Nephron (organoid): ENCODE measurements at regions not wholly inside any gene's neighbourhood (a gene's known extent, or its start where the extent isn't known, plus 50 kb on each side); places are given as distances from the start of the nearest gene placed in this dataset.
"Not testable (repeated sequence)": the region's sequence is repeated elsewhere in the genome, so short reads cannot be mapped to it uniquely, and the experiment has no call there.

ENCODE experiments used
- H3K27ac Mint-ChIP-seq, 3 experiments: 2 replicates each; pipeline ENCODE4 v1.8.0; 2020; ENCODE audit warnings: mixed read lengths in 3 of 3, mild to moderate bottlenecking in 2 of 3, moderate library complexity in 1 of 3
- H3K27me3 Mint-ChIP-seq: 2 replicates; pipeline ENCODE4 v1.8.0; 2021; ENCODE audit warnings: low read depth, mild to moderate bottlenecking, moderate library complexity, mixed read lengths
- H3K36me3 Mint-ChIP-seq: 2 replicates; pipeline ENCODE4 v1.8.0; 2020; ENCODE audit warnings: low read depth, mixed read lengths
- H3K4me1 Mint-ChIP-seq: 2 replicates; pipeline ENCODE4 v1.8.0; 2020; ENCODE audit warnings: mixed read lengths
- H3K4me3 Mint-ChIP-seq, 3 experiments: 2 replicates each; pipeline ENCODE4 v1.8.0; 2020; ENCODE audit warnings: mild to moderate bottlenecking in 3 of 3, mixed read lengths in 3 of 3, moderate library complexity in 2 of 3
- H3K9me3 Mint-ChIP-seq: 2 replicates; pipeline ENCODE4 v1.8.0; 2020; ENCODE audit warnings: mixed read lengths
- CTCF ChIP-seq, 3 experiments: fragments of 200-600 bp; sonication (generic); IDR thresholded peaks; one replicate each; pipeline ENCODE4 v1.5.0; 2021; ENCODE audit warnings: antibody characterized with exemption in 3 of 3; ENCODE audit not compliant: unreplicated experiment in 3 of 3

- Mint-ChIP-seq H3K27ac (no peak overlapping the region), H3K4me3 (no peak overlapping the region), H3K27me3 (peaks cover 14% of the 10 kb centered on the region), H3K4me1 (no peaks in the 10 kb centered on the region), H3K36me3 (no peaks in the 10 kb centered on the region), H3K9me3 (no peaks in the 10 kb centered on the region)
- no peak for TF ChIP-seq CTCF (IDR thresholded peaks at IDR 0.05; ENCODE audit: unreplicated experiment in 3 of 3)
These were observed 154.3 kb upstream of the DTNBP1 start for GRCh38 chr6:15817100-15817499.

- no peaks in the 10 kb centered on the region for H3K36me3 Mint-ChIP-seq
- peaks cover 14% of the 10 kb centered on the region for H3K27me3 Mint-ChIP-seq
- H3K9me3 Mint-ChIP-seq: no peaks in the 10 kb centered on the region
- H3K4me3 Mint-ChIP-seq: no peak overlapping the region
- TF ChIP-seq CTCF (IDR thresholded peaks at IDR 0.05; ENCODE audit: unreplicated experiment in 3 of 3): no peak
- H3K4me1 Mint-ChIP-seq: no peaks in the 10 kb centered on the region
- no peak overlapping the region for H3K27ac Mint-ChIP-seq
These were observed 153.8 kb upstream of the DTNBP1 start for GRCh38 chr6:15816661-15817060.

- not testable (repeated sequence) for H3K9me3 Mint-ChIP-seq, H3K4me3 Mint-ChIP-seq, H3K36me3 Mint-ChIP-seq, H3K4me1 Mint-ChIP-seq, H3K27ac Mint-ChIP-seq
- H3K27me3 Mint-ChIP-seq: peaks cover 13% of the 10 kb centered on the region
These were observed 150.9 kb upstream of the DTNBP1 start for GRCh38 chr6:15813698-15814097.

GRCh38 chr6:15811107-15811506 is 148.3 kb upstream of the DTNBP1 start:
- H3K4me3 Mint-ChIP-seq: no peak overlapping the region
- no peak for TF ChIP-seq CTCF (IDR thresholded peaks at IDR 0.05; ENCODE audit: unreplicated experiment in 3 of 3)
- H3K9me3 Mint-ChIP-seq: peaks cover 3% of the 10 kb centered on the region
- no peak overlapping the region for H3K27ac Mint-ChIP-seq
- peaks cover 7% of the 10 kb centered on the region for H3K27me3 Mint-ChIP-seq
- no peaks in the 10 kb centered on the region for H3K4me1 Mint-ChIP-seq
- H3K36me3 Mint-ChIP-seq: no peaks in the 10 kb centered on the region

GRCh38 chr6:15810618-15811017 is 147.8 kb upstream of the DTNBP1 start:
- H3K4me1 Mint-ChIP-seq: no peaks in the 10 kb centered on the region
- H3K27me3 Mint-ChIP-seq: peaks cover 7% of the 10 kb centered on the region
- H3K9me3 Mint-ChIP-seq: peaks cover 3% of the 10 kb centered on the region
- no peaks in the 10 kb centered on the region for H3K36me3 Mint-ChIP-seq
- no peak overlapping the region for H3K4me3 Mint-ChIP-seq
- peak overlapping the region in 1 of 3 experiments; percentile 28 for H3K27ac Mint-ChIP-seq
- TF ChIP-seq CTCF (IDR thresholded peaks at IDR 0.05; ENCODE audit: unreplicated experiment in 3 of 3): no peak

GRCh38 chr6:15809367-15809766 is 146.5 kb upstream of the DTNBP1 start:
- no peak overlapping the region for H3K4me3 Mint-ChIP-seq
- H3K27me3 Mint-ChIP-seq: peaks cover 8% of the 10 kb centered on the region
- peaks cover 10% of the 10 kb centered on the region for H3K9me3 Mint-ChIP-seq
- no peak for TF ChIP-seq CTCF (IDR thresholded peaks at IDR 0.05; ENCODE audit: unreplicated experiment in 3 of 3)
- no peaks in the 10 kb centered on the region for H3K4me1 Mint-ChIP-seq
- H3K27ac Mint-ChIP-seq: no peak overlapping the region
- no peaks in the 10 kb centered on the region for H3K36me3 Mint-ChIP-seq
